KBM-7 (cell line): ENCODE measurements at regions not wholly inside any gene's neighbourhood (a gene's known extent, or its start where the extent isn't known, plus 50 kb on each side); places are given as distances from the start of the nearest gene placed in this dataset.

Experiments
- DNase-seq: peaks from one replicate; pipeline ENCODE4 v3.0.0-alpha.2; 2015
- in situ Hi-C: fragments of 300-500 bp; cut with MboI; formaldehyde crosslinking; loops from 2 replicates; pipeline ENCODE4 v1.14.3; 2020; ENCODE audit warnings: low sequenced_read_pairs, low pct_unique_long_range_greater_than_20kb, mixed read lengths

- in situ Hi-C loops: no loop called here
- no peak for DNase-seq
Measured at GRCh38 chr3:102125197-102125993, 276.1 kb downstream of the NFKBIZ start.

- in situ Hi-C loops: no loop called here
- DNase-seq: no peak
Measured at GRCh38 chr3:102125994-102126368, 276.7 kb downstream of the NFKBIZ start.

- DNase-seq: peak; percentile 16
- in situ Hi-C loops: no loop called here
Measured at GRCh38 chr3:102129760-102130608, 280.7 kb downstream of the NFKBIZ start.

DNA sequence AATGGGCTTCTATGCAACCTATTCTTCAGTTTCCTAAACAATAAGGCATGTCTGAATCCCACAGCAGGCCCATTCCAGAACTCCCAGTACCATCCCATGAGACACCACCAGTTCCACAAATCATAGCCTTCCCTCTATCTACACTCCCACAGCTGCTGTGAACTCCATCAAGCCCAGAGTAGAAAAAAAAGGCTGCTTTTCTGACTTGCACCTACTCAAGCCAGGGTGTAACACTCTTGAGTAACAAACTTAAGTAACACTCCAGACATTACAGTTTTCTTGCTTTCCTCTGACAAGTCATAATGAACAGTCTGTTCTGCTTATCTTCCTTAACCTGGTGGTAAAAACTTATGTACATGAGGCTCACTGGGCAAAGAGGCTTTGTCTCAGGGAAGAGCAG lies 283.1 kb downstream of the NFKBIZ start:
- in situ Hi-C loops: no loop called here
- no peak for DNase-seq

DNA sequence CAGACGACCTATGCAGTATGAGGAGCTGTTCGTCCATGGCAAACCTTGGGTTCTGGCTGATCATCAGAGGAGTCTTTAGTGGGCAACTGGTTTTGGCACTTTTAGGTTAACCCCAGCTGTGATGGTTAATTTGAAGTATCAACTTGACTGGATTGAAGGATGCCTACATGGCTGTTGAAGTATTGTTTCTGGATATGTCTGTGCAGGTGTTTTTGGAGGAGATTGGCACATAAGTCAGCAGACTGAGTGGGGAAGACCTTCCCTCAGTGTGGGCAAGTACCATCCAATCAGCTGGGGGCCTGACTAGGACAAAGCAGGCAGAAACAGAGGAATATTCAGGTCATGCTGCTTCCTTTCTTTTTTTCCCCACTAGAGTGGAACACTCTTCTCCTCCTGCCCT lies 284.1 kb downstream of the NFKBIZ start:
- no peak for DNase-seq
- in situ Hi-C loops: no loop called here

DNA sequence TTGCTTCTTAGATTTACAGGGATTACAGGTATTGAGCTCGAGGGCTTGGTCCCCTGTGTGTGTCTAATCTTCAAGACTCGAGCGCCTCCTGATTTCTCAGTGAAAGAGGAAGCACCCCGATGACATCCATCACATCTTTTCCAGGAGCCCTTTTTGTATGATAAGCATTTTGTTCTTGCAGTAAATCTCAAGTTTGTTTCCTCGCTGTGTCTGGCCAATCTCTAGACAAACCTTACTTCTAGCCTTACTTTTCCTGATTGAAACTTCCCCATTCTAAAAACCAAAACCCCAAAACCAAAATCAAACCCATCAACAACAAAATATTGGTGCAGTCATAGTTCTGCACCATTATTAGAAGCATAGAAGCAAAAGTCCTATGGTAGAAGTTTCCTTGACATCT lies 286.0 kb downstream of the NFKBIZ start:
- in situ Hi-C loops: no loop called here
- DNase-seq: peak; percentile 22

DNA sequence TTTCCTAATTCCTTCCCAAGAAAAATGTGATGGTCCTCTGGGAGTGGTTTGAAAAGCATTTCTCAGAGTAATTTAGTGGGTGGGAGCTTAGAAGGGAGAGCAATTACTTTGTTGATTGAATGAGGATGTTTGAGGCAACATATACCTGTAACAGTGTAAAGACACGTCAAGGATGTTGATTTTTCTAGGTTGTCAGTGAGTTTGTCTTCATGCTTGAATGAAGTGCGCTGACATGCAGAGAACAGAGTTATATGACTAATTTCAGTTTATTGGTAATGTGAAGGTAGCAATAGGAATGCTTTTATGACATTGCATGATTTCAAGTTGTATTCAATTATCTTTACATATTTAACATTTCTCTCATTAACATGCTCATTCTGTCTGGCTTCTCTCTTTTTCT lies 286.9 kb downstream of the NFKBIZ start:
- no peak for DNase-seq
- in situ Hi-C loops: no loop called here

GRCh38 chr3:102140116-102140515 lies 290.8 kb downstream of the NFKBIZ start:
- DNase-seq: no peak
- in situ Hi-C loops: no loop called here

DNA sequence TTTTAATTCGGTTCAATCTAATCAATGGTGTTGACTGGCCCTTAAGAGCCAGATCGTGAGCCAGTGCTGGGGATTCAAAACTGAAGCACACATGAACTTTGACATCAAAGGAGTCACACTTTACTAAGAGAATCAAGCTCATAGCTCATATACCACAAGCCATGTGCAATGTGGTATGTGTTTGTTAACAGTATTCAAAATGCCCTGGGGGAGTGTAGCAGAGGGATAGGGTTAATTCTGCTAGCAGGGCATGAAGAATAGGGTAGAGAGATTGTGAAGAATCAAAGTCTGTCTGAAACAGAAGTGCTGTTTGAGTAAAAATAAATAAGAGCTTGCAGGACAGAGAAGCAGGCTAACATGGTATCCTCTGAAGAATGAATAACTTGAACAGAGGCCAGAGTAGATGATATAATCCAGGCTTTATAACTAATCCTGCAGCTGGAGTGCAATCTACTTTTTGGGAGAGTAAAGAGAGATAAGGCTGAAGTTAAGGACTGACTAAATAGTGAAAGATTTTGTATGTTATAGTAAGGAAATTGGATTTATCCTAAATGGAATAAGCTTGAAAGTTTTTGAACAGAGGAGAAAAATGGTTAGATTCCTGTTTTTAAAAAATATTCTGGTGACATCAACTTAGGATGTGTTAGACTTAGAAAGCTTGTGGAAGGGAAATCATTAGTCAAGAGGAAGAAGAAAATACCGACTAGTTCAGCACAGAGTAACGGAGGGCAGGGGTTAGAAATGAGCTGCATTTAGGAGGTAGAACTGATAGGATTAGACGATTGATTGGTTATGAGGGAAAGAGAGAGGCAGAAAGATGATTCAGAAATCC lies 292.0 kb downstream of the NFKBIZ start:
- no peak for DNase-seq
- in situ Hi-C loops: no loop called here

GRCh38 chr3:102141928-102142239 lies 292.6 kb downstream of the NFKBIZ start:
- DNase-seq: no peak
- in situ Hi-C loops: no loop called here

GRCh38 chr3:102142379-102143060 lies 292.3 kb upstream of the ZPLD1 start:
- no peak for DNase-seq
- in situ Hi-C loops: no loop called here

DNA sequence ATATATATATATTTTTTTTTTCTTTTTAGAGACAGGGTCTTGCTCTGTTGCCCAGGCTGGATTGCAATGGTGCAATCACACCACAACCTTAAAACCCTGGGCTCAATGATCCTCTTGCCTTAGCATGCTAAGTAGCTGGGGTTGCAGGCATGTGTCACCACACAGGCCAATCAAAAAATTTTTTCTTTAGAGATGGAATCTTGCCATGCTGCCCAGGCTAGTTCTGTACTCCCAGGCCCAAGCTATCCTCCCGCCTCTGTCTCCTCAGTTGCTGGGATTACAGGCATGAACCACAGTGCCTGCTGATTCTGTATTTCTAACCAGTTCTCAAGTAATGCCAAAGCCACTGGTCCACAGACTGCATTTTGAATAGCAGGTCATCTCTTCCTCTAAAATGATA lies 291.3 kb upstream of the ZPLD1 start:
- no peak for DNase-seq
- in situ Hi-C loops: no loop called here

GRCh38 chr3:102144063-102144462 lies 290.8 kb upstream of the ZPLD1 start:
- DNase-seq: no peak
- in situ Hi-C loops: no loop called here

DNA sequence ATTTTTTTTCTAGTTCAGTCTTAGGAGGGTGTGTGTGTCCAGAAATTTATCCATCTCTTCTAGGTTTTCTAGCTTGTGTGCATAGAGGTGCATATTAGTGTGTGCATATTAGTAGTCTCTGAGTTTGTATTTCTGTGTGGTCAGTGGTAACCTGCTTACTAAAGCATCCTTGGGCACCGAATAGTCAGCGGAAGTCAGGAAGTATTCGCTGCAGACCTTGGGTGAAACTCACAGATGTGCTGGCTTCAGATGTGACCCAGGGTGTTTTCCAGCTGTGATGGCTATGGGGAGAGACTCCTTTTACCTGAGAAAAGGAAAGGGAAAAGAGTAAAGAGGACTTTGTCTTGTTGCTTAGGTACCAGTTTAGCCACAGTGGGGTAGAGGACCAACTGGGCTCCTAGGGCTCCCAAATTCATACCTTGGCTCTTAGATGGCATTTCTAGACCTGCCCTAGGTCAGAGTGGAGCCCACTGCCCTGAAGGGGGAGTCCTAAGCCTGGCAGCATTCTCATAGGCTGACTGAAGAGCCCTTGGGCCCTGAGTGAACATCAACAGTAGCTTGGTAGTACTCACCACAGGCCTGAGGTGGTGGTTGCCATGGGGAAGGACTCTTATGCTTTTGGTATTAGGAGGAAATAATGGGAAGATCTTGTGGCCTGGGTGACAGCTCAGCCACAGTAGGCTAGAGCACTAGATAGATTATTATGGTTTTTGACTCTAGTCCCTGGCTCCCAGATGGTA lies 286.0 kb upstream of the ZPLD1 start:
- DNase-seq: no peak
- in situ Hi-C loops: no loop called here

GRCh38 chr3:102151935-102152334 lies 282.9 kb upstream of the ZPLD1 start:
- DNase-seq: no peak
- in situ Hi-C loops: no loop called here

- DNase-seq: no peak
- in situ Hi-C loops: no loop called here
Measured at GRCh38 chr3:102156426-102156825, 278.4 kb upstream of the ZPLD1 start.

DNA sequence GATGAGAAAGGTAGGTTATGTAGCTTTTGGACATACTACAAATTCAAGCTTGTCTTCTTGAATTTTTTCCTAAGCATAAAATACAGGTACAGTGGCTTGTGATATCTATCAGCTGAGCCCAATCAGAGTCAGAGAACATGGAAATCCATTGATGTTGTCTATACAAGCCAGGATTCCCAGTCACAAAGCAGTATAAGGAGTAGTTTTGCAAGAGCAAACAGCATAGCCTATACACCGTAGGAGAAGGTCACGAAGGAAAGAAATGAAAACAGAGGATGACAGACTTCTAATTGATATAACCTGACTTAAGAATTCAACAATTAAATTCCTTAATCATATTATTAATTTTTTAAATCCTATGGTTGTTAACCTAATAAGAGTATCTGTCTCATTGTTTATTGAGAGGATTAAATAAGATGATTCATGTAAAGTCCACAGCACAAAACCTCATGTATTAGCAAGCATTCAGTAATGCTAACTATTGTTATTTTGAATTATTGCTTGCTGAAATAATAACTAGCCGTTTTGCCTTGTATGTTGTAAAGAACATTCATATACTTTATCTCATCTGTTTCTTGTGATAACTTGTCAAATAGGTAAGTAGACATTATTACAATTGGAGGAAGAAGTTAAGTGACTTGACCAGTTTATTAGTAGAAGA lies 276.6 kb upstream of the ZPLD1 start:
- no peak for DNase-seq
- in situ Hi-C loops: no loop called here

GRCh38 chr3:102159810-102160451 lies 274.9 kb upstream of the ZPLD1 start:
- DNase-seq: no peak
- in situ Hi-C loops: no loop called here
